K562 (cell line): ENCODE measurements at regions not wholly inside any gene's neighbourhood (a gene's known extent, or its start where the extent isn't known, plus 50 kb on each side); places are given as distances from the start of the nearest gene placed in this dataset.

Experiments used
- HDAC3 ChIP-seq: fragments of 450-650 bp; IDR thresholded peaks from 2 replicates; pipeline ENCODE4 v1.6.1; 2018; ENCODE audit warnings: borderline replicate concordance, mild to moderate bottlenecking, moderate library complexity; ENCODE audit not compliant: partially characterized antibody
- PHF8 ChIP-seq: fragments of 200-600 bp; sonication (generic); IDR thresholded peaks from 2 replicates; pipeline ENCODE4 v1.6.1; 2012; ENCODE audit warnings: mixed run types, mild to moderate bottlenecking, inconsistent platforms, low read length, moderate library complexity, borderline replicate concordance
- TCF7L2 ChIP-seq: fragments of 150-350 bp; IDR thresholded peaks from 2 replicates; pipeline ENCODE4 v1.6.1; 2016; ENCODE audit warnings: low read depth, mild to moderate bottlenecking, low read length, moderate library complexity
- U2AF2 ChIP-seq: fragments of 200-400 bp; formaldehyde crosslinking; optimal IDR thresholded peaks from 2 replicates; pipeline ENCODE3; 2017; ENCODE audit warnings: low read depth, mild to moderate bottlenecking, low read length

GRCh38 chr3:99522147-99522546 is 116.2 kb upstream of the COL8A1 start:
- TF ChIP-seq PHF8 (no peak), HDAC3 (no peak), TCF7L2 (no peak), U2AF2 (no peak)
